Nephron (organoid): ENCODE measurements at regions not wholly inside any gene's neighbourhood (a gene's known extent, or its start where the extent isn't known, plus 50 kb on each side); places are given as distances from the start of the nearest gene placed in this dataset.

ENCODE experiments used
- H3K27ac Mint-ChIP-seq, 3 experiments: 2 replicates each; pipeline ENCODE4 v1.8.0; 2020; ENCODE audit warnings: mixed read lengths in 3 of 3, mild to moderate bottlenecking in 2 of 3, moderate library complexity in 1 of 3
- H3K27me3 Mint-ChIP-seq: 2 replicates; pipeline ENCODE4 v1.8.0; 2021; ENCODE audit warnings: low read depth, mild to moderate bottlenecking, moderate library complexity, mixed read lengths
- H3K36me3 Mint-ChIP-seq: 2 replicates; pipeline ENCODE4 v1.8.0; 2020; ENCODE audit warnings: low read depth, mixed read lengths
- H3K4me1 Mint-ChIP-seq: 2 replicates; pipeline ENCODE4 v1.8.0; 2020; ENCODE audit warnings: mixed read lengths
- H3K4me3 Mint-ChIP-seq, 3 experiments: 2 replicates each; pipeline ENCODE4 v1.8.0; 2020; ENCODE audit warnings: mild to moderate bottlenecking in 3 of 3, mixed read lengths in 3 of 3, moderate library complexity in 2 of 3
- H3K9me3 Mint-ChIP-seq: 2 replicates; pipeline ENCODE4 v1.8.0; 2020; ENCODE audit warnings: mixed read lengths
- TF ChIP-seq, protein P1 (sequence below), 3 experiments: fragments of 200-600 bp; sonication (generic); IDR thresholded peaks; one replicate each; pipeline ENCODE4 v1.5.0; 2021; ENCODE audit warnings: antibody characterized with exemption in 3 of 3; ENCODE audit not compliant: unreplicated experiment in 3 of 3

DNA sequence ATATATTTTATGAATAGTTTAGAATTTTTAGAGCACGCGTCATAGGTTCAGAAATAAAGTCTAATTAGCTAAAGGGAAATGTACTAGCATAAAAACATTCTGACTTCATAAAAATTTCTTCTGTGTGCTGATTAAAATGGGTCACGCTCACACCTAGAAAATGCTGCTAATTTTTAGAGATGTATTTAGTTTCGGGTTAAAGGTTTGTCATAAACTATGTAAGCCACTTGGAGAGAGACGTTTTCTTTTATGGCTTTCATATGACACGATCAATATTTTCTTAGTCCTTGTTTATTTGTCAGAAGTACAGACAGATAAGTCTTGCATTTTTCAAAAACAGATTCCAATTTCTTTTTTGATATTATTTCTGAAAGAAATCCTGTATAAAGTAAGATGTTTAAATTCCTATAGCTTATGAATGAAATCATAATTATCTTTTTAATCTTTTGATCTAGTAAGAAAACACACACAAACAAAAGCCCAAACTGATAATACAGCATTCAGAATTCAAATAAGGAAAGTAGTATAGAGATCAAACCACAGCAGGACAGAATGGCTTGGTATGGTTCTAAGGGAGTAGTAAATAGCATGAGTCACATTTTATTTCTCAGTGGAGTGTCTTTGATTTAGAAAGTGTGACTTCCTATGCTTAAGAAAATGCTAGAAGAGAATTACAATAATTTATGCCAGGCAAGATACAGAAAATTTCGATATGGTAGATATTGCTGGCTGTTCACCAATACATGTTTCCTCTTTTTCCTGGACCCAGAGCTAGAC lies 236.6 kb downstream of the GPD2 start:
- Mint-ChIP-seq H3K27me3 (no peaks in the 10 kb centered on the region), H3K36me3 (no peaks in the 10 kb centered on the region), H3K9me3 (peaks cover 12% of the 10 kb centered on the region), H3K27ac (no peak overlapping the region), H3K4me1 (no peaks in the 10 kb centered on the region), H3K4me3 (no peak overlapping the region)
- TF ChIP-seq, protein P1, sequence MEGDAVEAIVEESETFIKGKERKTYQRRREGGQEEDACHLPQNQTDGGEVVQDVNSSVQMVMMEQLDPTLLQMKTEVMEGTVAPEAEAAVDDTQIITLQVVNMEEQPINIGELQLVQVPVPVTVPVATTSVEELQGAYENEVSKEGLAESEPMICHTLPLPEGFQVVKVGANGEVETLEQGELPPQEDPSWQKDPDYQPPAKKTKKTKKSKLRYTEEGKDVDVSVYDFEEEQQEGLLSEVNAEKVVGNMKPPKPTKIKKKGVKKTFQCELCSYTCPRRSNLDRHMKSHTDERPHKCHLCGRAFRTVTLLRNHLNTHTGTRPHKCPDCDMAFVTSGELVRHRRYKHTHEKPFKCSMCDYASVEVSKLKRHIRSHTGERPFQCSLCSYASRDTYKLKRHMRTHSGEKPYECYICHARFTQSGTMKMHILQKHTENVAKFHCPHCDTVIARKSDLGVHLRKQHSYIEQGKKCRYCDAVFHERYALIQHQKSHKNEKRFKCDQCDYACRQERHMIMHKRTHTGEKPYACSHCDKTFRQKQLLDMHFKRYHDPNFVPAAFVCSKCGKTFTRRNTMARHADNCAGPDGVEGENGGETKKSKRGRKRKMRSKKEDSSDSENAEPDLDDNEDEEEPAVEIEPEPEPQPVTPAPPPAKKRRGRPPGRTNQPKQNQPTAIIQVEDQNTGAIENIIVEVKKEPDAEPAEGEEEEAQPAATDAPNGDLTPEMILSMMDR (IDR thresholded peaks at IDR 0.05; ENCODE audit: unreplicated experiment in 3 of 3), result no peak

DNA sequence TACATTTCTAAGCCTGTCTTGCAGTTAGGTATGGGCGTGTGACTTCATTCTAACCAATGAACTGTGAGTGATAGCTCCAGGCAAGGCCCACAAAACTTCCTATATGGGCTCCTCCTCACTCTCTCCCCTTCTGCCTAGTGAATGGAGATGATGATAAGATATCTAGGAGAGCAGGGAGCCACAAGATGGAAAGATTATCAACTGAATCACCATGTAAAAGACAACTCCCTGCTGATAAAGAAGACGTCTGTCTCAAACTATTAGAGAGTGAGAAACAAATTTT lies 237.1 kb downstream of the GPD2 start:
- Mint-ChIP-seq H3K27ac (no peak overlapping the region), H3K4me1 (no peaks in the 10 kb centered on the region)
- TF ChIP-seq, protein P1 (IDR thresholded peaks at IDR 0.05; ENCODE audit: unreplicated experiment in 3 of 3), result no peak

GRCh38 chr2:156673981-156674380 lies 237.8 kb downstream of the GPD2 start:
- Mint-ChIP-seq H3K9me3 (peaks cover 3% of the 10 kb centered on the region), H3K4me3 (no peak overlapping the region), H3K27me3 (no peaks in the 10 kb centered on the region), H3K4me1 (no peaks in the 10 kb centered on the region), H3K27ac (no peak overlapping the region), H3K36me3 (no peaks in the 10 kb centered on the region)
- TF ChIP-seq, protein P1 (IDR thresholded peaks at IDR 0.05; ENCODE audit: unreplicated experiment in 3 of 3), result no peak

More for the DNA sequence above, 237.1 kb downstream of the GPD2 start:
- peaks cover 8% of the 10 kb centered on the region for H3K9me3 Mint-ChIP-seq
- H3K27me3 Mint-ChIP-seq, result no peaks in the 10 kb centered on the region
- H3K4me3 Mint-ChIP-seq, result no peak overlapping the region
- H3K36me3 Mint-ChIP-seq, result no peaks in the 10 kb centered on the region

GRCh38 chr2:156675896-156676295 lies 239.7 kb downstream of the GPD2 start:
- H3K27me3 Mint-ChIP-seq, result no peaks in the 10 kb centered on the region
- H3K4me3 Mint-ChIP-seq, result no peak overlapping the region
- no peaks in the 10 kb centered on the region for H3K9me3 Mint-ChIP-seq
- H3K36me3 Mint-ChIP-seq, result no peaks in the 10 kb centered on the region
- no peak overlapping the region for H3K27ac Mint-ChIP-seq
- no peaks in the 10 kb centered on the region for H3K4me1 Mint-ChIP-seq
- TF ChIP-seq, protein P1 (IDR thresholded peaks at IDR 0.05; ENCODE audit: unreplicated experiment in 3 of 3), result no peak

DNA sequence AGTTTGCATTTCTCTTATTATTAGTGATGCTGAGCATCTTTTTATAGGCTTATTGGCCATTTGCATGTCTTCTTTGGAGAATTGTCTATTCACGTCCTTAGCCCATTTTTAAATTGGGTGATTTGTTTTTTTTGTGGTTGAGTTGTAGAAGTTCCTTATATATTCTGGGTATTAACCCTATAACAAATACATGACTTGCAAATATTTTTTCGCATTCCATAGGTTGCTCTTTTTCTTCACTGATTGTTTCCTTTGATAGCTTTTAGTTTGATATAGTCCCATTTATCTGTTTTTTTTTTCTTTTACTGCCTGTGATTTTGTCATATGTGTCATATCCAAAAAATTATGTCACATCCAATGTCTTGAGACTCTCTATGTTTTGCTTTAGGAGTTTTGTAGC lies 243.6 kb downstream of the GPD2 start:
- H3K27ac Mint-ChIP-seq, result no peak overlapping the region
- no peaks in the 10 kb centered on the region for H3K4me1 Mint-ChIP-seq
- no peak overlapping the region for H3K4me3 Mint-ChIP-seq
- TF ChIP-seq, protein P1 (IDR thresholded peaks at IDR 0.05; ENCODE audit: unreplicated experiment in 3 of 3), result no peak
- no peaks in the 10 kb centered on the region for H3K36me3 Mint-ChIP-seq
- H3K9me3 Mint-ChIP-seq, result no peaks in the 10 kb centered on the region
- no peaks in the 10 kb centered on the region for H3K27me3 Mint-ChIP-seq

DNA sequence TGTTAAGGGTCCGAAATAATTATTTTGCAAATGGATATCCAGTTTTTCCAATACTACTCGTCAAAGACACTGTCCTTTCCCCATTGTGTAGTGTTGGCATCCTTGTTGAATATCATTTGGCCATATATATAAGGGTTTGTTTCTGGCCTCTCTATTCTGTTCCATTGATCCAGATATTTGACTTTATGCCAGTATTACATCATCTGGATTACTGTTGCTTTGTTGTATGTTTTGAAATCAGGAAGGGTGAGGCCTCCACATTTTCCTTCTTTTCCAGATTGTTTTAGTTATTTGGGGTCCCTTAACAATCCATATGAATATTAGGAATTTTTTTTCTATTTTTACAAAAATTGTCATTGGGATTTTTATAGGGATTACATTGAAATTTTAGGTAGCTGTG lies 244.1 kb downstream of the GPD2 start:
- no peak overlapping the region for H3K4me3 Mint-ChIP-seq
- H3K27ac Mint-ChIP-seq, result no peak overlapping the region
- no peaks in the 10 kb centered on the region for H3K27me3 Mint-ChIP-seq
- TF ChIP-seq, protein P1 (IDR thresholded peaks at IDR 0.05; ENCODE audit: unreplicated experiment in 3 of 3), result no peak
- no peaks in the 10 kb centered on the region for H3K9me3 Mint-ChIP-seq
- no peaks in the 10 kb centered on the region for H3K4me1 Mint-ChIP-seq
- no peaks in the 10 kb centered on the region for H3K36me3 Mint-ChIP-seq
